ENCODE measurements at regions not wholly inside any gene's neighbourhood (a gene's known extent, or its start where the extent isn't known, plus 50 kb on each side); places are given as distances from the start of the nearest gene placed in this dataset.
A peak's percentile ranks its signal among the peaks of the same experiment; 100 is the strongest.

- Histone ChIP-seq H3K36me3 (ENCODE audit: low read depth) (no peaks in the 10 kb centered on the region), H3K9me3 (ENCODE audit: insufficient read depth, low read depth) (no peaks in the 10 kb centered on the region), H4K20me1 (ENCODE audit: insufficient read depth) (no peaks in the 10 kb centered on the region), H3K9me2 (ENCODE audit: insufficient read depth) (no peaks in the 10 kb centered on the region), H3K27me3 (ENCODE audit: insufficient read depth, low read depth) (peaks cover 77% of the 10 kb centered on the region), H3K4me1 (replicated peaks; ENCODE audit: insufficient read depth) (no peaks in the 10 kb centered on the region), H3F3A (ENCODE audit: insufficient read depth, low read depth) (0 out of 2 replicates have a peak, but pooled peaks cover 6% of the 10 kb centered on the region), H3K79me2 (ENCODE audit: low read depth) (no peaks in the 10 kb centered on the region), H3K27ac (no peak overlapping the region), H3K4me3 (no peak overlapping the region), H3K4me2 (no peak overlapping the region), H2AFZ (no peak overlapping the region)
- no peak for DNase-seq
- BruUV-seq (replicated peaks): no TSS peak
- TF ChIP-seq EZH2 (IDR thresholded peaks at IDR 0.05; ENCODE audit: low read depth): no peak
- TF ChIP-seq CTCF (conservative IDR thresholded peaks at IDR 0.05): no peak
- intact Hi-C loops (cut with micrococcal nuclease; ENCODE audit: unreplicated experiment): no loop called here
- POLR2A ChIA-PET (ENCODE audit: unreplicated experiment): no interaction called here
- CTCF ChIA-PET: interaction anchor here (0.6 kb wide), 1 partner anchor 766 kb away, joined by 3 read pairs; no protein-coding TSS in a partner anchor
These were observed 73.1 kb upstream of the ACTRT2 start for GRCh38 chr1:2948001-2948750.

DNA sequence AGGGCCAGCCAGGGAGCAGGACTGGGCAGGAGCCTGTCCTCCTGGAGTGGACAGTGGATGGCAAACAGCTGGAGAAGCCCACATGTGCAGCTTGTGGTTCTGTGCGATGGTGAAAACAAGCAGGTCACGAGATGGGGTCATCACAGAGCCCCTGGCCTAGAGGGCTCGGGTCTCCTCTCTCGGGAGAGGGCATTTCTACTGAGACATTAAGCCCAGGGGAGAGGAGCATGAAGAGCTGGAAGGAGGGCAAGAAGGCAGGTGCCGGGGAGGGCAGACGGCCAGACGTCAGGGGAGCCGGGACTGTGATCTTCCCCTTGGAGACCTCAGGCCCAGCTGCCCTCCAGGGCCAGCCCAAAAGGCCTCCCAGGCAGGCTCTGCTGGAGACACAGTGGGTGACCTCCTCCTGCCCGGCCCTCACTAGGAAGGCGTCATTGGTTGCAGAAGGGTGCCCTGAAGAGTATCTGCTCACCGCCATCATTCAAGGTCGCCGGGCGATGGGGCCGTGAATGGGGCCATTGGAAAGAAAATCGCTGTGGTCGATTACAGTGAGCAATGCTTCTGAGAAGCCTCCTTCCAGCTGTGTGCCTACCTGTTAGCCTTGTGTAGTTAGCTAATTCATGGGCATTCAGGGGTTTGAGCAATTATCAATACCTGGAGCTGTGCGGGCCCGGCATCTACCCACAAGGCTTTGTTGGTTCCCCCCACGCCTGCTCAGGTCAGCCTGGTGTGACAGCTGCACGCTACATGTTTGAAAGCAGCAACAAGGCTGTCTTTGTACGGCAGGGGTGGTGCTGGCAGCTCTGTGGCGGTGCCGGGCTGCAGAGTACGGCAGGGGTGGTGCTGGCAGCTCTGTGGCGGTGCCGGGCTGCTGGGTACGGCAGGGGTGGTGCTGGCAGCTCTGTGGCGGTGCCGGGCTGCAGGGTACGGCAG lies 72.3 kb upstream of the ACTRT2 start:
- H3K27me3 ChIP-seq (ENCODE audit: insufficient read depth, low read depth): peaks cover 78% of the 10 kb centered on the region
- H3K4me1 ChIP-seq (replicated peaks; ENCODE audit: insufficient read depth): no peaks in the 10 kb centered on the region
- no peak overlapping the region for H3K4me2 ChIP-seq
- H3F3A ChIP-seq (ENCODE audit: insufficient read depth, low read depth): 0 out of 2 replicates have a peak, but pooled peaks cover 6% of the 10 kb centered on the region
- H4K20me1 ChIP-seq (ENCODE audit: insufficient read depth): no peaks in the 10 kb centered on the region
- intact Hi-C loops (cut with micrococcal nuclease; ENCODE audit: unreplicated experiment): no loop called here
- H3K9me2 ChIP-seq (ENCODE audit: insufficient read depth): no peaks in the 10 kb centered on the region
- POLR2A ChIA-PET (ENCODE audit: unreplicated experiment): no interaction called here
- no TSS peak for BruUV-seq (replicated peaks)
- no peaks in the 10 kb centered on the region for H3K36me3 ChIP-seq (ENCODE audit: low read depth)
- TF ChIP-seq EZH2 (IDR thresholded peaks at IDR 0.05; ENCODE audit: low read depth) (0 out of 2 replicates have a peak, but pooled peaks have one; percentile 57), CTCF (conservative IDR thresholded peaks at IDR 0.05) (no peak)
- no peak for DNase-seq
- H3K27ac ChIP-seq: no peak overlapping the region
- CTCF ChIA-PET: interaction anchor here (0.6 kb wide), 1 partner anchor 765 kb away, joined by 3 read pairs; no protein-coding TSS in a partner anchor
- H3K4me3 ChIP-seq: no peak overlapping the region
- H3K79me2 ChIP-seq (ENCODE audit: low read depth): no peaks in the 10 kb centered on the region
- H2AFZ ChIP-seq: no peak overlapping the region
- H3K9me3 ChIP-seq (ENCODE audit: insufficient read depth, low read depth): no peaks in the 10 kb centered on the region

- no peak for DNase-seq
- no peaks in the 10 kb centered on the region for H4K20me1 ChIP-seq (ENCODE audit: insufficient read depth)
- H3K9me3 ChIP-seq (ENCODE audit: insufficient read depth, low read depth): no peaks in the 10 kb centered on the region
- CTCF ChIA-PET: no interaction called here
- TF ChIP-seq CTCF (conservative IDR thresholded peaks at IDR 0.05): no peak
- TF ChIP-seq EZH2 (IDR thresholded peaks at IDR 0.05; ENCODE audit: low read depth): peak; percentile 90; the same call in 1 of the 2 replicates
- peaks cover 71% of the 10 kb centered on the region for H3K27me3 ChIP-seq (ENCODE audit: insufficient read depth, low read depth)
- H2AFZ ChIP-seq: no peak overlapping the region
- intact Hi-C loops (cut with micrococcal nuclease; ENCODE audit: unreplicated experiment): no loop called here
- POLR2A ChIA-PET (ENCODE audit: unreplicated experiment): no interaction called here
- no peak overlapping the region for H3K4me3 ChIP-seq
- H3K4me1 ChIP-seq (replicated peaks; ENCODE audit: insufficient read depth): no peaks in the 10 kb centered on the region
- H3K9me2 ChIP-seq (ENCODE audit: insufficient read depth): no peaks in the 10 kb centered on the region
- no TSS peak for BruUV-seq (replicated peaks)
- no peaks in the 10 kb centered on the region for H3K79me2 ChIP-seq (ENCODE audit: low read depth)
- no peak overlapping the region for H3K27ac ChIP-seq
- H3K36me3 ChIP-seq (ENCODE audit: low read depth): no peaks in the 10 kb centered on the region
- no peaks in the 10 kb centered on the region for H3F3A ChIP-seq (ENCODE audit: insufficient read depth, low read depth)
- no peak overlapping the region for H3K4me2 ChIP-seq
These were observed 71.0 kb upstream of the ACTRT2 start for GRCh38 chr1:2949966-2950925.

Data from PC-9 (cell line).